HL-60 (cell line): ENCODE measurements at regions not wholly inside any gene's neighbourhood (a gene's known extent, or its start where the extent isn't known, plus 50 kb on each side); places are given as distances from the start of the nearest gene placed in this dataset.

ENCODE experiments used
- DNase-seq, 2 experiments: peaks; one replicate each; pipeline ENCODE4 v3.0.0-alpha.2; 2010 to 2020; ENCODE audit warnings: low read depth in 1 of 2, low spot score in 1 of 2
- H3K27ac ChIP-seq: fragments of 250-450 bp; sonication (Bioruptor Pico); replicated peaks from 2 replicates; pipeline ENCODE4 v1.5.1; 2020; ENCODE audit warnings: mild to moderate bottlenecking, moderate library complexity
- H3K27me3 ChIP-seq: fragments of 250-450 bp; sonication (Bioruptor Pico); 2 replicates; pipeline ENCODE4 v1.5.1; 2021; ENCODE audit warnings: mild to moderate bottlenecking, moderate library complexity; ENCODE audit not compliant: insufficient read depth, poor library complexity, severe bottlenecking
- H3K4me3 ChIP-seq: replicated peaks from 2 replicates; pipeline ENCODE4 v1.5.1; 2011; ENCODE audit warnings: mild to moderate bottlenecking, control low read depth, low read length; ENCODE audit not compliant: insufficient read depth
- CTCF ChIP-seq: IDR thresholded peaks from one replicate; pipeline ENCODE4 v1.5.1; 2011; ENCODE audit warnings: low read length, control low read depth, inconsistent platforms; ENCODE audit not compliant: insufficient read depth
- GABPA ChIP-seq: IDR thresholded peaks from 2 replicates; pipeline ENCODE4 v1.6.1; 2012; ENCODE audit warnings: low read depth
- POLR2AphosphoS5 ChIP-seq: IDR thresholded peaks from 2 replicates; pipeline ENCODE4 v1.6.1; 2012; ENCODE audit warnings: low read depth
- REST ChIP-seq: IDR thresholded peaks from 2 replicates; pipeline ENCODE4 v1.6.1; 2012; ENCODE audit warnings: low read depth; ENCODE audit not compliant: insufficient replicate concordance
- SPI1 ChIP-seq: IDR thresholded peaks from 2 replicates; pipeline ENCODE4 v1.6.1; 2012; ENCODE audit warnings: low read depth, mild to moderate bottlenecking, borderline replicate concordance

GRCh38 chr3:150254309-150254708 lies 153.8 kb upstream of the TSC22D2 start:
- Histone ChIP-seq H3K4me3 (no peak overlapping the region), H3K27ac (no peak overlapping the region), H3K27me3 (no peaks in the 10 kb centered on the region)
- DNase-seq = no peak
- TF ChIP-seq REST (no peak), SPI1 (no peak), CTCF (no peak), GABPA (no peak), POLR2AphosphoS5 (no peak)

GRCh38 chr3:150253622-150254021 lies 154.5 kb upstream of the TSC22D2 start:
- no peak overlapping the region for H3K27ac ChIP-seq
- TF ChIP-seq POLR2AphosphoS5 (no peak), CTCF (no peak), REST (no peak), SPI1 (no peak), GABPA (no peak)
- no peaks in the 10 kb centered on the region for H3K27me3 ChIP-seq
- H3K4me3 ChIP-seq = no peak overlapping the region
- peak; percentile 21 to 70 for DNase-seq

- TF ChIP-seq SPI1 (no peak), POLR2AphosphoS5 (no peak), REST (no peak), CTCF (no peak)
Measured at GRCh38 chr3:150252462-150252861, 155.6 kb upstream of the TSC22D2 start.

More at GRCh38 chr3:150252462-150252861, 155.6 kb upstream of the TSC22D2 start:
- no peak overlapping the region for H3K27ac ChIP-seq
- no peak overlapping the region for H3K4me3 ChIP-seq
- no peaks in the 10 kb centered on the region for H3K27me3 ChIP-seq
- DNase-seq = no peak
